ENCODE measurements at regions not wholly inside any gene's neighbourhood (a gene's known extent, or its start where the extent isn't known, plus 50 kb on each side); places are given as distances from the start of the nearest gene placed in this dataset.

GRCh38 chr3:72437661-72438406, 410.4 kb downstream of the SHQ1 start:
- Mint-ChIP-seq H3K9me3 (no peaks in the 10 kb centered on the region), H3K36me3 (peaks cover 0 to 31% (median 7%) of the 10 kb centered on the region in 3 donors), H3K27ac (peak overlapping the region in 1 of 8 donors; percentile 55), H3K27me3 (no peaks in the 10 kb centered on the region), H3K4me1 (peaks cover 59 to 84% (median 81%) of the 10 kb centered on the region in 3 donors), H3K4me3 (peak overlapping the region in 1 of 7 donors; percentile 4)
- Histone ChIP-seq H3K4me1 (ENCODE audit: insufficient read depth, low read length) (peaks cover 52% of the 10 kb centered on the region), H3K36me3 (ENCODE audit: insufficient read depth, low read length) (peaks cover 5% of the 10 kb centered on the region), H3K27ac (ENCODE audit: low read depth, low read length) (no peak overlapping the region), H3K4me3 (ENCODE audit: low read length) (no peak overlapping the region), H3K9me3 (ENCODE audit: low read length) (no peaks in the 10 kb centered on the region), H3K27me3 (ENCODE audit: insufficient read depth, low read length, poor library complexity, severe bottlenecking) (no peaks in the 10 kb centered on the region)
- DNase-seq, result no peak
- ChIA-PET CTCF (no interaction called here), POLR2A (no interaction called here)

GRCh38 chr3:72436863-72437592, 411.2 kb downstream of the SHQ1 start:
- H3K27ac Mint-ChIP-seq, result no peak overlapping the region
- POLR2A ChIA-PET, result no interaction called here

DNA sequence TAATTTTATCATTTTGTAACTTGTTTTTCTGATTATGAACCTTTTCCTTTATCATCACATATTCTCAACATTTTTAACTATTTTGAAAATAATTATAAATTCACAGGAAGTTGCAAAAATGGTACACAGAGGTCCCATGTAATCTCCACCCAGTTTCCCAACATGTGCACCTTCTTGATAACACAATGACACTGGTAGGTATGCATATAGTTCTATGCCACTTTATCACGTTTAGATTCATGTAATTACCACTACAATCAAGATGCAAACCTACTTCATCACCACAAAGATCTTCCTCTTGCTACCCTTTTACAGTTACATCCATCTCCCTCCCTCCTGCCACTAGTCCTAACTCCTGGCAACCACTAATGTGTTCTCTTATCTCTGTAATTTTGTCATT, 413.9 kb downstream of the SHQ1 start:
- H3K36me3 Mint-ChIP-seq, result peaks cover 0 to 21% (median 7%) of the 10 kb centered on the region in 3 donors
- Histone ChIP-seq H3K4me3 (ENCODE audit: low read length) (no peak overlapping the region), H3K9me3 (ENCODE audit: low read length) (no peaks in the 10 kb centered on the region), H3K27me3 (ENCODE audit: insufficient read depth, low read length, poor library complexity, severe bottlenecking) (no peaks in the 10 kb centered on the region), H3K27ac (ENCODE audit: low read depth, low read length) (no peak overlapping the region), H3K4me1 (ENCODE audit: insufficient read depth, low read length) (peaks cover 29% of the 10 kb centered on the region), H3K36me3 (ENCODE audit: insufficient read depth, low read length) (no peaks in the 10 kb centered on the region)
- peak overlapping the region in 1 of 8 donors; percentile 13 for H3K27ac Mint-ChIP-seq
- POLR2A ChIA-PET, result no interaction called here
- peaks cover 56 to 76% (median 75%) of the 10 kb centered on the region in 3 donors for H3K4me1 Mint-ChIP-seq
- no peaks in the 10 kb centered on the region for H3K9me3 Mint-ChIP-seq
- DNase-seq, result no peak
- no peaks in the 10 kb centered on the region for H3K27me3 Mint-ChIP-seq
- H3K4me3 Mint-ChIP-seq, result no peak overlapping the region
- CTCF ChIA-PET, result no interaction called here

More at GRCh38 chr3:72436863-72437592, 411.2 kb downstream of the SHQ1 start:
- CTCF ChIA-PET, result no interaction called here
- peaks cover 0 to 30% (median 7%) of the 10 kb centered on the region in 3 donors for H3K36me3 Mint-ChIP-seq
- Histone ChIP-seq H3K36me3 (ENCODE audit: insufficient read depth, low read length) (peaks cover 5% of the 10 kb centered on the region), H3K9me3 (ENCODE audit: low read length) (no peaks in the 10 kb centered on the region), H3K27ac (ENCODE audit: low read depth, low read length) (no peak overlapping the region), H3K4me3 (ENCODE audit: low read length) (no peak overlapping the region), H3K4me1 (ENCODE audit: insufficient read depth, low read length) (peaks cover 44% of the 10 kb centered on the region), H3K27me3 (ENCODE audit: insufficient read depth, low read length, poor library complexity, severe bottlenecking) (no peaks in the 10 kb centered on the region)
- H3K9me3 Mint-ChIP-seq, result no peaks in the 10 kb centered on the region
- peak overlapping the region in 1 of 7 donors; percentile 4 for H3K4me3 Mint-ChIP-seq
- H3K27me3 Mint-ChIP-seq, result no peaks in the 10 kb centered on the region
- DNase-seq, result no peak
- peaks cover 57 to 84% (median 81%) of the 10 kb centered on the region in 3 donors for H3K4me1 Mint-ChIP-seq

GRCh38 chr3:72432246-72432645, 416.0 kb downstream of the SHQ1 start:
- H3K4me3 ChIP-seq (ENCODE audit: low read length), result no peak overlapping the region
- Mint-ChIP-seq H3K27me3 (no peaks in the 10 kb centered on the region), H3K9me3 (no peaks in the 10 kb centered on the region), H3K4me3 (no peak overlapping the region), H3K4me1 (peaks cover 59 to 75% (median 75%) of the 10 kb centered on the region in 3 donors), H3K27ac (no peak overlapping the region), H3K36me3 (peaks cover 0 to 5% (median 3%) of the 10 kb centered on the region in 3 donors)
- H3K27ac ChIP-seq (ENCODE audit: low read depth, low read length), result no peak overlapping the region
- peaks cover 34% of the 10 kb centered on the region for H3K4me1 ChIP-seq (ENCODE audit: insufficient read depth, low read length)
- DNase-seq, result no peak
- ChIA-PET POLR2A (no interaction called here), CTCF (no interaction called here)
- no peaks in the 10 kb centered on the region for H3K36me3 ChIP-seq (ENCODE audit: insufficient read depth, low read length)
- H3K9me3 ChIP-seq (ENCODE audit: low read length), result no peaks in the 10 kb centered on the region
- H3K27me3 ChIP-seq (ENCODE audit: insufficient read depth, low read length, poor library complexity, severe bottlenecking), result no peaks in the 10 kb centered on the region

DNA sequence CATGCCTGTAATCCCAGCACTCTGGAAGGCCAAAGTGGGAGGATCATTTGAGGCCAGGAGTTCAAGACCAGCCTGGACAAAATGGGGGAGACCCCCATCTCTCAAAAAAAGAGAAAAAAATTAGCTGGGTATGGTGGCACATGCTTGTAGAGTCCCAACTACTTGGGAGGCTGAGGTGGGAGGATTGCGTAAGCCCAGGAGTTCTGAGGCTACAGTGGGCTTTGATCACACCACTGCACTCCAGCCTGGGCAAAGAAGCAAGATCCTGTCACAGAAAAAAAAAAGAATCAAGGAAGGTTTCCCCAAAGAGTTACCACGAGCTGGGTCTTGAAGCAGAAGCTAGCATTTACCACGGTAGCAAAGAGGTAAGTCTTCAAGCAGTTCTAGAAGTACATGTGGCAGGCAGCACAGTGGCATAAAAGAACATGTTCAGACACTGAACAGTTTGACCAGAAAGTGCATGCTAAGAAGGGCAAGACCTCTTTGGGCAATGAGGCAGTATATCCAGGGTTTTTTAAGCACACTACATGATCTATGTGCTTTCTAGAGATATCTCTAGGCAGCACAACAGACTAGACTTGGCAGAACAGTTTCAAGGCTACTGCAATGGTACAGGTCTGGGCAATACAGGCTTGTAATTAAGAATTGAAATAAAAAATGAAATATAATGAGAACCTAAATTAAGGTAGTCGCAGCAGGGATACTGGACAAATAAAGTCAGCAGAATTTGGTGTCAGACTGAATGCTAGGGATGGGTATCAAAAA, 418.5 kb downstream of the SHQ1 start:
- Mint-ChIP-seq H3K4me1 (peaks cover 77 to 89% (median 85%) of the 10 kb centered on the region in 3 donors), H3K9me3 (no peaks in the 10 kb centered on the region), H3K27me3 (no peaks in the 10 kb centered on the region), H3K27ac (peak overlapping the region in 5 of 8 donors; percentile 1 to 66 (median 12)), H3K36me3 (peaks cover 0 to 3% (median 0%) of the 10 kb centered on the region in 3 donors), H3K4me3 (no peak overlapping the region)
- ChIA-PET POLR2A (no interaction called here), CTCF (interaction anchor here (1.2 kb wide), 1 partner anchor 27 kb away, joined by 3 read pairs; no protein-coding TSS in a partner anchor)
- Histone ChIP-seq H3K4me1 (ENCODE audit: insufficient read depth, low read length) (peaks cover 50% of the 10 kb centered on the region), H3K27me3 (ENCODE audit: insufficient read depth, low read length, poor library complexity, severe bottlenecking) (no peaks in the 10 kb centered on the region), H3K27ac (ENCODE audit: low read depth, low read length) (no peak overlapping the region), H3K9me3 (ENCODE audit: low read length) (no peaks in the 10 kb centered on the region), H3K4me3 (ENCODE audit: low read length) (no peak overlapping the region), H3K36me3 (ENCODE audit: insufficient read depth, low read length) (no peaks in the 10 kb centered on the region)
- DNase-seq, result no peak

DNA sequence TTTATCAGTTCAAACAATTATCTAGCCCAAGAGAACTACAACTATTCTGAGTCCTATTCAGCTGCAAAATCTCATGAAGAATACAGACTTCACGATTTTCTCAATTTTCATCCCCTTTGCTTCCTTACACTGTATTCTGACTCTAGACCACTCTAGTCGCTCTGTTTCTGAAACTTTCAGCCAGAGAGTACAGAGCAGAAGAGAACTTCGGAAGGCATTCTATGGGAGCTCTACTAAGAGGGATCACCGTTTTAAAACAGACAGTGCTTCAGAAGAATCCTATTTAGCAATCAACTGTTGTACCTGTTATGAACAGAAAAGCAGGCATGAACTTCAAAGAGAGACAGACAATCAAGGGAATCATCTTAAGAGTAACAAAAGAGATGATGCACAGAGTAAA, 419.4 kb downstream of the SHQ1 start:
- no peaks in the 10 kb centered on the region for H3K9me3 ChIP-seq (ENCODE audit: low read length)
- Mint-ChIP-seq H3K9me3 (no peaks in the 10 kb centered on the region), H3K36me3 (peaks cover 0 to 2% (median under 1%) of the 10 kb centered on the region in 3 donors), H3K4me1 (peaks cover 73 to 87% (median 87%) of the 10 kb centered on the region in 3 donors), H3K27ac (peak overlapping the region in 2 of 8 donors; percentile 0 to 70), H3K27me3 (no peaks in the 10 kb centered on the region), H3K4me3 (peak overlapping the region in 2 of 7 donors; percentile 10 to 17)
- CTCF ChIA-PET, result no interaction called here
- H3K36me3 ChIP-seq (ENCODE audit: insufficient read depth, low read length), result no peaks in the 10 kb centered on the region
- POLR2A ChIA-PET, result no interaction called here
- no peak overlapping the region for H3K27ac ChIP-seq (ENCODE audit: low read depth, low read length)
- H3K4me3 ChIP-seq (ENCODE audit: low read length), result no peak overlapping the region
- peaks cover 44% of the 10 kb centered on the region for H3K4me1 ChIP-seq (ENCODE audit: insufficient read depth, low read length)
- no peaks in the 10 kb centered on the region for H3K27me3 ChIP-seq (ENCODE audit: insufficient read depth, low read length, poor library complexity, severe bottlenecking)
- no peak for DNase-seq

- Histone ChIP-seq H3K4me1 (ENCODE audit: insufficient read depth, low read length) (peaks cover 44% of the 10 kb centered on the region), H3K27ac (ENCODE audit: low read depth, low read length) (peak overlapping the region; percentile 2), H3K9me3 (ENCODE audit: low read length) (no peaks in the 10 kb centered on the region), H3K27me3 (ENCODE audit: insufficient read depth, low read length, poor library complexity, severe bottlenecking) (no peaks in the 10 kb centered on the region), H3K36me3 (ENCODE audit: insufficient read depth, low read length) (no peaks in the 10 kb centered on the region), H3K4me3 (ENCODE audit: low read length) (no peak overlapping the region)
- DNase-seq, result no peak
- H3K27ac Mint-ChIP-seq, result peak overlapping the region in 6 of 8 donors; percentile 23 to 89 (median 58)
- peaks cover 0 to 3% (median 0%) of the 10 kb centered on the region in 5 donors for H3K9me3 Mint-ChIP-seq
- peaks cover 68 to 82% (median 82%) of the 10 kb centered on the region in 3 donors for H3K4me1 Mint-ChIP-seq
- ChIA-PET CTCF (interaction anchor here (1.1 kb wide), 1 partner anchor 13 kb away, joined by 3 read pairs; no protein-coding TSS in a partner anchor), POLR2A (interaction anchor here (0.6 kb wide), 1 partner anchor 15 kb away, joined by 3 read pairs; no protein-coding TSS in a partner anchor)
- no peaks in the 10 kb centered on the region for H3K27me3 Mint-ChIP-seq
- H3K4me3 Mint-ChIP-seq, result peak overlapping the region; percentile 27 to 82 (median 73)
- H3K36me3 Mint-ChIP-seq, result peaks cover 3 to 10% (median 4%) of the 10 kb centered on the region in 3 donors
These were observed 420.6 kb downstream of the SHQ1 start for GRCh38 chr3:72427624-72428023.
